Anterior cingulate cortex (tissue), 58 donors: ENCODE measurements at regions not wholly inside any gene's neighbourhood (a gene's known extent, or its start where the extent isn't known, plus 50 kb on each side); places are given as distances from the start of the nearest gene placed in this dataset.

ENCODE experiments used
- DNase-seq, 58 donors: peaks; one replicate each; lab custom pipeline; 2025; lab: John Stamatoyannopoulos, UW

DNA sequence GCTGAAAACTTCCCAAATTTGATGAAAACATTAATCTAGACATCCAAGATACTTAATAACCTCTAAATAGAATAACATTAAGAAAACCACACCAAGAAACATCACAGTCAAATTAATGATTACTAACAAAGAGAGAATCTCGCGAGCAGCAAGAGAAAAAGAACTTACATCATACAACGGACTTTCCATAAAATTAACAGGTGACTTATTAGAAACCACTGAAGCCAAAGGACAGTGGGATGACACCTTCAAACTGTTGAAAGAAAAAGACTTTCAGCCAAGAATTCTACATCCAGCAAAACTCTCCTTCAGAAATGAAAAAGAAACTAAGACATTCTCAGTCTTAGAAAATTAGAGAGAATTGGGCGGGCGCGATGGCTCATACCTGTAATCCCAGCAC is 232.0 kb downstream of the SNCA start:
- DNase-seq = no peak

DNA sequence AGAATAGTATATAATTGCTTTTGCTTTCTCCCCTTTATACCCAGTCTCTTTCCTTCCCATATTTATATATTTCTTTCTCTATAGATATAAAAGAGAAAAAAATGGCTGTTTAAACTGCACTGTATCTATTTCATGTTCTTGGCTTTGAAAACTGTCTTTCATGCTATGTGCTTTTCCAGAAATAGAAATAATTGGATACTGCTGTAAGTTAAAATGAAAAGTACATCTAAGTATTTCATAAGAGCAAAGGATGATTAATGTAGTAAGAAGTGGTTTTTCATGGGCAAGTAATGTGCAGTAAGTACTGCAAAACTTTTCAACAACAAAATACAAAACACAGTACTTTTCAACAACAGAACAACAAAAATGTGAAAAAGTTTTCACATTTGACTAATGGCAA is 237.9 kb downstream of the SNCA start:
- no peak for DNase-seq

DNA sequence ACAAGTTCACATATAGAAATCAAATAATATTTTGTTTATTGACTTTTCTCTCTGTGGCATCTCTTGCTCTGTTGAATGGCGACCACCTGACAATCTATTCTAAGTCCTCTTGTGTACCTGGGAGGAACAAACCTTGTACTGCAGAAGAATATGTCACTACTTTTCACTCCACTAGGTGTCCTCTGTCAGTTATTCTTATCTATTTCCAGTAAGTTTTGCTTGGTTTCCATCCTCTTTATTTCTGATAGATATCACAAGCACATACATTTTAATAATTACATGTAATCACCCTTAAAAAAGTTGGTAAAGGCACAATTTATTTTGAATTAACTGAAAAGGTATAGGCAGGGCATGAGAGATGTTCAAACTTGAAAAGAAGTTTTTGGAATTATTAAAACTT is 238.4 kb downstream of the SNCA start:
- no peak for DNase-seq

DNA sequence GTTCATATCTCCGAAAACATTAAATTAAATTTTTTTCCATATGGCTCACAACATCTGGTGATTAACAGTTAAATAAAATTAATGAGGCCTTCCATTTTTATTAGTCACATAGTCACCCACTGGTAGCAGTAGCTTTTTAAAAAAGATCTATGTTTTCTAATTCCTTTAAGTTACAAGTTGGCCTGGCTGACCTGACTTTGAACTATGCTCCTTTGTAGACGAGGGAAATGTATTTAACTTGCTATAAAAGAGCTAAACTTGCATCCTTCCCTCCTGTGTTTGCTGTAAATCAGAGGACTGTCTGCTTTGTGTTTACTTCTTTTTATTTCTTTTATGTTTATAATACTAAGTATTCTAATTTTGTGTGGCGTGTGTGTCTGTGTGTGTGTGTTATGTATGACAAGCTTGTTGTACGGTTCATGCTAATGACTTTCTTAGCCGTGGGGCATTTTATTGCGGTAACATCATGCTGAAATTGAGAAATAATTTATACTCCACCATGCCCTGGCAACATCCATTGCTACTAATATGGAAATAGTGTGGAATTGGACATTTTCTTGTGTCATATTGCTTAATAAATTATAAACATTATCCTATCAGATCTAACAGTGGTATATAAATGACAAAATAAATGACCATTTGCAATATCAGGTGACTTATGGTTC is 241.7 kb downstream of the SNCA start:
- no peak for DNase-seq

DNA sequence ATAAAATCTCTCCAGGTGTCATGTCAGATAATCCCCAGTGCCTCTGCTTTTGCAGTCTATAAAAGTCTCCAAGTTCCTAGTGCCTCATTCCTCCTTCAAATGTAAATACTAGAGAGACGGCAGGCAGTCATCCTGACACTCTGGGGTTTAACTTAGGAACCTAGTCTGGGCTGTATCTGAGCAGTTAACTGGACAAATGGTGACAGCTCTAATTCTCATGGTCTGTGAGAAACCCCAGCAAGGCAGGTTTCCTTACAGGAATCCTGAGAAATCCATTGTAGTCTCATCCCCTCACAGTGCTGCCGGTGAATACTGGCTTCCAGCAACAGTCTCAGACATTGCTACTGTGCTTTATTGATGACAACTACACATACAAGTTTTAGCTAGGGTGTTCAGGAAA is 246.8 kb downstream of the SNCA start:
- no peak for DNase-seq

DNA sequence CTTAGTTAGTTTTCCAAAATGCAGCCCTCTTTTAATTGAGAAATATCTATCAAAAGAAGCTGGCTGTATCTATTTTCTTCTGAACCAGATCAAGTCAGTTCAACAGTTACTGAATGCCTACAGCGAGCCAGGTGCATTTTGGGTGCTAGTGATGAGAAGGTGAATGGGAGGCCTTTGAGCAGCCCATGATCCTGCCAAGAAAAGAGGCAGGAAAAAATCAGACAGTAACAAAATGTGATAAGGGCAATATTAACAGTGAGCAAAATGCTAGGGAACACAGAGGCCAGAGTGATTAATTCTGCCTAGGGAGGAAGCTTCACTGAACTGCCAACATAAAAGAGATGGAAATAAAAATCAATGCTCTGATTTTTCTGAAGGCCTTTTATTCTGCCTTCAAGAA is 248.5 kb downstream of the SNCA start:
- DNase-seq = no peak

DNA sequence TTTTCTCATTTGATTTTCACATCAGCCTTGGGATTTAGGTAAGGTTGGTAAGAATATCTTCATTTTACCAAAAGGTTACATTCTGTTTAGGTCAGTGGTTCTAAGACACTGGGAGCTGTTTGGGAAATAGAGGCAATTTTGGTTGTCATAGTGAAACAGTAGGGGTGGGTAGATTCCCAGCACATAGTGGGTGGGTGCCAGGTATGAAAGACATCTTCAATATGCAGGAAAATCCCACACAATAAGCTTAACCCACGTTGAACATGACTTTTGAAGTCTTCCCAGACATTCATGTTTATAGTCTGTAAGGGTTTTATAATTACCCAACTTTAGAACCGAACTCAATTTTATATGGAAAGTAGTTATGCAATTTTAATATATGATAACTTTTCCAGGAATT is 249.6 kb downstream of the SNCA start:
- no peak for DNase-seq

DNA sequence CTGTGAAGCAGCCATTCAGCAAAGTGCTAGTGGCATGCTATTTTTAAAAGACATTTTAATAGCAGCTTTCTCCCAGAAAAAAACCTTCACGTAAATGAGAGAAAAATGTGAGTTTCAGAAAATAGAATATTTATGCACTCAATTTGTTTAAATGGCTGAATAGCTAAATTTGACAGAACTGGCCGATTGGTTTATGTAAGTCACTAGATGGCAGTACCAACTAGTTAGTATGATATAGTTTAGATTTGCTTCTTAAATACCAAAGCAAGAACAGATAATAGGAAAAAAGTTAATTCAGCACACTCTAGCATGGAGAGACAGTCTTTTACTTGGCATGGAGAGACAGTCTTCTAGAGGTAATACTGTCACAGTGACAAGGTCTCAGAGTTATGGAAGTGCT is 250.1 kb downstream of the SNCA start:
- no peak for DNase-seq

DNA sequence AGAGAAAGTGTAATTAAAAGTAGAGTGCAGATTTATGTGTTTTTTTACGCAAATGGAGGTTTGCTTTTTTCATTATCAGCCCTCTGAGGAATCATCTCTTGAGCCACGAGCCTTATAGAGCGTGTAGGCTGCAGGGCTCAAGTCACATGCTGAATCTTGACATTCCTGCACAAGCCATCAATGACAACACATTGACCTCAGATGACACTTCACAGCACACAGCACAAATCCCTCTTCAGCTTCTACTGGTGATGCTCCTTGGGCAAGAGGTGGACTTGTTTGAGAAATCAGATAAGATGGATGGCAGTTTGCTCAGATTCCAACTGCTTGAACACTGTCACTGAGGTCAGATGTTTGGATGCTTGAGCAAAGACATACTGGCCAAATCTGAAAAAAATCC is 250.6 kb downstream of the SNCA start:
- no peak for DNase-seq

DNA sequence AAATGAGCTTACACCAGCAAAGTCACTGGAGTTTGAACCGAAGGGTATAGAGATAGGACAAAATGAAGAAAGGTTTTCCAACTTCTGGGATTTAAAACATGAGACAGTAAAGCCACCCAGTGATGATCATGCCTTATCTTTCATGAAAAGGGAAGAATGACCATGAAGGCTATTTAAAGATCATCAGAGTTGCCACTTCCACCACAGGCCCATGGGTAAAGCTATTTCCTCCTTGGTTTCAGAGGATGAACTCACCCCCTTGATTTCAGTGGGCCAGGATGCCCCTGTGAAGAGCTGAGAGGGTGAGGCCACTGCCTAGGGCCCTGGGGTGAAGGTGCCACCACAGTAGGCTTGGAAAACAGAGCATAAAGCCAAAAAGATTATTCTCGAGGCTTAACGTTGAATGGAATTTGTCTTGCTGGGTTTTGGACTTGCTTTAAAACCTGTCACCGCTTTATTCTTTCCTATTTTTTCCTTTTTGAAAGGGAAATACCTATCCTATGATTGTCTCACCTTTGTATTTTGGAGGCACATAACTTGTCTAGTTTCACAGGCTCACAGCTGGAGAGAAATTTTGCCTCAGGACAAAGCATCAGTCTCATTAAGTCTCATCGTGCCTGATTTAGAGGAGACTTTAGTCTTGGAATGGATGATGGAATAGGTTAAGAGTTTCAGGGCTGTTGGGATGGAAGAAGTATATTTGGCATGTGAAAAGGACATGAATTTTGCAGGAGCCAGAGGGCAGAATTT is 254.0 kb downstream of the SNCA start:
- no peak for DNase-seq

DNA sequence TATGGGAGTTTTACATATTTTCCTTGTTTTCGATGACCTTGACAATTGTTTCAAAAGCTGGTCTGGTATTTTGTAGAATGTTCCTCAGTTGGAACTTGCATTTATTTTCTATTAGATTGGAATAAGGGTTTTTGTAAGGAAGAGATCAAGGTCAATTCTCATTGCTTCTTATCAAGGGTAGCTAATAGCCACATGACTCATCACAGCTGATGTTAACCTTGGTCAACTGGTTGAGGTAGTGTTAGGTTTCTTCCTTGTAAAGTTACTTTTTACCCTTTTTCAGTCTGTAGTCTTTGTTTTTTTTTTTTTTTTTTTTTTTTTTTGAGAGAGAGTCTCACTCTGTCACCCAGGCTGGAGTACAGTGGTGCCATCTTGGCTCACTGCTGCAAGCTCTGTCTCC is 257.2 kb downstream of the SNCA start:
- no peak for DNase-seq

DNA sequence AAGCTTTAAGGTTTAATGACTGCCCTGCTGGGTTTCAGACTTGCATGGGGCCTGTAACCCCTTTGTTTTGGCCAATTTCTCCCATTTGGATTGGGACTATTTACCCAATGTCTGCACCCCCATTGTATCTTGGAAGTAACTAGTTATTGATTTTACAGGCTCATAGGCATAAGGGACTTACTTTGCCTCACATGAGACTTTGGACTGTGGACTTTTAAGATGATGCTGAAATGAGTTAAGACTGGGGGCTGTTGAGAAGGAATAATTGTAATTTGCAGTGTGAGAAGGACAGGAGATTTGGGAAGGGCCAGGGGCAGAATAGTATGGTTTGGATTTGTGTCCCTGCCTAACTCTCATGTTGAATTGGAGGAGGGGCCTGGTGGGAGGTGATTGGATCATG is 260.7 kb downstream of the SNCA start:
- no peak for DNase-seq

DNA sequence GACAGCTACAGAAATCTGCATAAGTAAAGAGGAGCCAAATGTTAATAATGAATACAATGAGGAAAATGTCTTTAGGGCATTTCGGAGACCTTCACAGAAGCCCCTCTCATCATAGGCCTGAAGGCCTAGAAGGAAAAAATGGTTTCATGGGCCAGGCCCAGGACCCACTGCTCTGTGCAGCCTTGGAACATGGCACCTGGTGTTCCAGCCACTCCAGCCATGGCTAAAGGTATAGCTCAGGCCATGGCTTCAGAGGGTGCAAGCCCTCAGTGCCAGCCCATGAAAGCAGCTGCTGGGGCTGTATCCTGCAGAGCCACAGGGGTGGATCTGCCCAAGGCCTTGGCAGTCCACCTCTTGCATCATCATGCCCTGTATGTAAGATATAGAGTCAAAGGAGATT is 261.1 kb downstream of the SNCA start:
- no peak for DNase-seq

DNA sequence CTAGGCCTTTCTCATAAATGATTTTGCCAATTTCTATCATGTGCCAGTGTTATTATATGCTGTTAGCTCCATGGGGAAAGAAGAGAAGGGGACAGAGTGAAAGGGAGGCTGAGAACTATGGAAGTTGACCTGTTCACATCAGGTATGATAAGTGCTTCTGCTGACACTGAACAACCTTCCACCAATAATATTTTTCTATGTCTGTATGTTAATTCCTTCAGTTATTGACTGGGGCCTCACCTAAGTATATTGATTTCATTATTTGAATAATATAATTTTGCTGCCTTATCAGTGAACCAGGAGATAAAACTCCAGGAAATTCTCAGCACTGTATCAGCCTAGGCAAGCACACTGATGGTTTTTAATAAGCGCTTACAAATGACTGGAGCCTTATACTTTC is 262.8 kb downstream of the SNCA start:
- DNase-seq = no peak

DNA sequence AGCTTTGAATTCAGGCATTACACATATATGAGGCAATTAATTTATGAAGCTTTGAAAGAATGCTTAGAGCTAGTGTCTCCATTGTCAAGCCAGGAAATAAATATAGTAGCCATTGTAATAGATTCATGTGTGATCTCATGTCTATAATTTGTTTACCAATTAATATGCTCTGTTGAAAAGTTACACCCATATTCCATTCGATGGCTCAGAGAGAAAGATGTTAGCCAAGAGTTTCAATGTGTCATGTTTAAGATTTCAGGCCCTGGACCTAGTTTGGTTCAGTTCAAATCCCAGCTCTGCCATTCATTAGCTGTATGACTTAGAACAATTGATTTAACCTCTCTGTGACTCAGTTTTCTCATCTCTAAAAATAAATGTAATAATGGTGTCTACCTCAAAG is 263.3 kb downstream of the SNCA start:
- no peak for DNase-seq

DNA sequence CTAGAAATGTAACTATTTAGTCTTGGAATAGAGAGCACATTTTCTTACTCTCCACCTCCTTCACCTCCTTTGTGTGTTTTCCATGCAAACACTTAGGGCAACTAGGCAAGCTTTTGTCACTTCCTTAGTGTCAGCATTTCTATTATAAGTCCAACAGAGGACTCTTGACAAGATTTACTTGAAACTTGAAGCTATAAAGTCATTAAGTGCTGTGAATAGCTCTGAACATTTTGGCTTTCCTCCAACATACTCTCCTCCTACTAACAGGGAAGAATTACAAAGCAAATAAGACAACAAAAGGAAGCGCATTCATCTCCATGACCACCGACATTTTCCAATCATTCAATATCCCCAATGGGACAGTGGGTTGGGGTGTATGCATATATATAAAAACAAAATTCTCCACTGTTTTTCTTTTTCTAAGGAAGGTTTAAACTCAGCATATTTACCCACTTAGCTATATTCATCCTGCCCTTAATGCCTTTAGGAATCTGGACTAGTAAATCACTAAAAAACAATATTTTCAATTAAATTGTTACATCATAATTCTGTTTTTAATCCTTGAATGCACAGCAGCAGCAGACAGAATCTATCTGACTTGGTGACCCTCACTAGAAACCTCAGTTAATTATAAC is 264.6 kb downstream of the SNCA start:
- DNase-seq = no peak

DNA sequence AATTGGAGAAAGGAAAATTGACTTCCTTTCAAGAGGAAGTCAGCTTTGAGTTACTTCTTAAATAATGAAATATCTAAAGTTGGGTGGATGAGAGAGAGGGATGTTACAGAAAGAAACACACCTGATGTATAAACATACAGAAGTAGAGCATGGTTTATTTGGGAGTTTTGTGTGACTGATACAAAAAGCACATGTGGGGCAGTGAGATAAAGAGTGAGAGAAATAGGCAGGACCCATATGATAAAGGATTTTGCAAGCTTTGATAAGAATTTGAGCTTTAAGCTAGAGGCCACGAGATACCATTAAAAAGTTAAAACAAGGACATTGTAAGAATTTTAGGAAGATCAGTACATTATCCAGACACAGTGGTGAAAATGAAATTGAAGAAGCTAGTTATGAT is 263.3 kb upstream of the GPRIN3 start:
- no peak for DNase-seq

DNA sequence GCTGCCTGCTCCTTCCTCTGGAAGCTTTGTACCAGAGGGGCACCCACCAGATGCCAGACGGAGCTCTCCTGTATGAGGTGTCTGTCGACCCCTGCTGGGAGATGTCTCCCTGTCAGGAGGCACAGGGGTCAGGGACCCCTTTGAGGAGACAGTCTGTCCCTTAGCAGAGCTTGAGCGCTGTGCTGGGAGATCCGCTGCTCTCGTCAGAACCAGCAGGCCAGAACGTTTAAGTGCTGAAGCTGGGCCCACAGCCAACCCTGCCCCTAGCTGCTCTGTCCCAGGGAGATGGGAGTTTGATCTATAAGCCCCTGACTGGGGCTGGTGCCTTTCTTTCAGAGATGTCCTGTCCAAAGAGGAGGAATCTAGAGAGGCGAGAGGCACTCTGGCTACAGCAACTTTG is 260.3 kb upstream of the GPRIN3 start:
- no peak for DNase-seq

DNA sequence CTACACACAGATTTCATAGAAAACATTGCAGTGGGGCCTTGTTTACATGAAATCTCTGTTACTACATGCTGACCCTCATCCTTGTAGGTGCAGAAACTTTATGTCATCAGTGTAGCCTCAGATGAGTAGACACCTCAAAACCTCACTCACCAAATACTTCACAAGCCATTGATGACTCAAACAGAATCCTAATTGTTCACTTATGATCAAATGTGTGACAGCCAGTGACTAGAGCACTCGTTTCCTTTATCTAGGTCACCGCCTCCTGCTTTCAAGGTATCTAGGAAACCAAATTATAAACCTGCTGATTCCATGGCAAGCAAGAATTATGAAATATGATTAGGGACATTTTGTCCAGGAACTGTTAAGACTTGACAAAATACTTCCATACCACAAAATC is 255.8 kb upstream of the GPRIN3 start:
- no peak for DNase-seq

DNA sequence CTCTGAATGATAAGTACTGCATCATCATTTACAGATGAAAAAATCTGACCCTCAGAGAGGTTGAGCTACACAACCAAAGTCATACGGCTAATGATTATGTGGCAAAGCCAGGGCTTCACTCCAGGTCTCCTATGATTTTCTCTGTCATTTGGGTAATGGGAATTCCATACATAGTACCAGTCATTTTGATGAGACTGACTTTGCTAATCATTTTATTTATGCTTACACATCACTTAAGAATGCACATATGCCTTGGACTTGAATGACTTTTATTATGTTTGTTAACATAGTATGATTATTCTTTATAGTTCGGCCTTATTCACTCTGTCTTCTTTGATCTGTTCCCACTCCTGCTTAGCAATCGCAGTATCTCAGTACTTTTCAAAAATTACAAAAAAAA is 255.1 kb upstream of the GPRIN3 start:
- no peak for DNase-seq

DNA sequence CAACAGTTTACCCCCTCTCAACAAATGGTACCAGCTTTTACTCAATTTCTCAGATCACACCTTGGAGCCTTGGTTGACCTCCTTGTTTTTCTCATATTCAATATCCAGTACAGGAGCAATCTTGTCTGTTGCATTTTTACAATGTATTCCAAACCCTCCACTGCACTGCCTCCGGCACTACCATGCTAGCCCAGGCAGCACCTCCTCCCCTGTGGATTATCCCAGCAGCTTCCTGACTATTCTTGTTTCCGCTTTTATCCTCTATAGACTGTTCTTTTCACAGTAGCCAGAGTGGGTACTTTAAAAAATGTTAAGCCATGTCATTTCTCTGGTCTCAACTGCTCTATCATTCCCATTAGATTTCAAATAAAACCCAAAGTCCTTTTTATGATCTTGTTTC is 253.4 kb upstream of the GPRIN3 start:
- no peak for DNase-seq

DNA sequence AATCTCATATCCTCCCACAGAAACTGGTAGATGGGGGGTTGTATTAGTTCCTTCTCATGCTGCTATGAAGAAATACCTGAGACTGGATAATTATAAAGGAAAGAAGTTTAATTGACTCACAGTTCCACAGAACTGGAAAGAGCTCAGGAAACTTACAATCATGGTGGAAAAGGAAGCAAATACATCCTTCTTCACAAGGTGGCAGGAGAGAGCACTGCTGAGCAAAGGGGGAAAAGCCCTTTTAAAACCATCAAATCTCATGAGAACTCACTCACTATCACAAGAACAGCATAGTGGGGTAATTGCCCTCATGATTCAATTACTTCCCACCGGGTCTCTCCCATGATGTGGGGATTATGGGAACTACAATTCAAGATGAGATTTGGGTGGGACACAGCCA is 250.5 kb upstream of the GPRIN3 start:
- DNase-seq = no peak
